Endothelial cell of umbilical vein (primary cell): ENCODE measurements at regions not wholly inside any gene's neighbourhood (a gene's known extent, or its start where the extent isn't known, plus 50 kb on each side); places are given as distances from the start of the nearest gene placed in this dataset.

Experiments used
- BruUV-seq: library from RNA; stranded (reverse); fragments of 400-500 nt; replicated peaks from 2 replicates; lab custom pipeline; 2021; lab: Mats Ljungman, UMichigan
- CTCF ChIA-PET: fragments of 300-600, 350-600 bp; sonication (Branson Sonifier 250); formaldehyde crosslinking; loops from one replicate; lab custom pipeline; 2021; ENCODE audit warnings: antibody characterized with exemption, inconsistent platforms; lab: Charles Lee
- POLR2A ChIA-PET: fragments of 300-600, 350-600 bp; sonication (Branson Sonifier 250); formaldehyde crosslinking; loops from one replicate; lab custom pipeline; 2021; ENCODE audit warnings: antibody characterized with exemption, inconsistent platforms; lab: Charles Lee
- DNase-seq: peaks from one replicate; pipeline ENCODE4 v3.0.0-alpha.2; 2011; ENCODE audit warnings: low read depth, low spot score
- FAIRE-seq: peaks from 2 replicates; lab custom pipeline; 2011; peaks lifted over from hg19 to GRCh38; lab: Jason Lieb, UNC
- H2AFZ ChIP-seq: 2 replicates; pipeline ENCODE4 v1.6.0; 2012; ENCODE audit warnings: low read depth, low read length, control low read depth, inconsistent platforms
- H3K27ac ChIP-seq: 2 replicates; pipeline ENCODE4 v1.5.1; 2011; ENCODE audit warnings: low read depth, mild to moderate bottlenecking, control low read depth, low read length, moderate library complexity; ENCODE audit not compliant: insufficient read depth
- H3K27me3 ChIP-seq, 2 experiments: 2 replicates each; pipeline versions ENCODE4 v1.6.0 to v1.6.1; 2011; ENCODE audit warnings: low read length in 2 of 2, mixed read lengths in 1 of 2; ENCODE audit not compliant: control insufficient read depth in 2 of 2, insufficient read depth in 2 of 2
- H3K36me3 ChIP-seq, 2 experiments: 2 replicates in 1 of 2; 3 replicates in 1 of 2; pipeline ENCODE4 v1.5.1; 2011; ENCODE audit warnings: low read length in 2 of 2, mild to moderate bottlenecking in 1 of 2, moderate library complexity in 1 of 2; ENCODE audit not compliant: control insufficient read depth in 2 of 2, insufficient read depth in 2 of 2; ENCODE audit errors: extremely low read depth in 1 of 2
- H3K4me1 ChIP-seq: 3 replicates; pipeline ENCODE4 v1.5.1; 2011; ENCODE audit warnings: mild to moderate bottlenecking, low read length; ENCODE audit not compliant: control insufficient read depth, insufficient read depth; ENCODE audit errors: extremely low read depth
- H3K4me2 ChIP-seq: 2 replicates; pipeline ENCODE4 v1.6.1; 2011; ENCODE audit warnings: low read length, control low read depth, mixed read lengths; ENCODE audit not compliant: insufficient read depth
- H3K4me3 ChIP-seq, 3 experiments: fragments of 200-600 bp in 1 of 3; sonication (generic), shearing (Covaris generic) in 1 of 3; replicated peaks in 1 of 3; 2 replicates each; pipeline ENCODE4 v1.5.1; 2011 to 2016; ENCODE audit warnings: control low read depth in 3 of 3, low read length in 3 of 3, mild to moderate bottlenecking in 2 of 3, inconsistent platforms in 1 of 3, low read depth in 1 of 3, moderate library complexity in 1 of 3; ENCODE audit not compliant: insufficient read depth in 1 of 3
- H3K79me2 ChIP-seq: 2 replicates; pipeline ENCODE4 v1.6.0; 2012; ENCODE audit warnings: low read length, inconsistent platforms; ENCODE audit not compliant: control insufficient read depth, insufficient read depth
- H3K9ac ChIP-seq: replicated peaks from 2 replicates; pipeline ENCODE3; 2011; ENCODE audit warnings: low read length, control low read depth; ENCODE audit not compliant: insufficient read depth; ENCODE audit errors: extremely low read depth
- H3K9me1 ChIP-seq: replicated peaks from 3 replicates; pipeline ENCODE4 v1.6.0; 2011; ENCODE audit warnings: mild to moderate bottlenecking, low read length; ENCODE audit not compliant: control insufficient read depth, insufficient read depth; ENCODE audit errors: extremely low read depth
- H3K9me3 ChIP-seq: replicated peaks from 2 replicates; pipeline ENCODE4 v1.5.1; 2012; ENCODE audit warnings: low read length, inconsistent platforms; ENCODE audit not compliant: control insufficient read depth, insufficient read depth
- H4K20me1 ChIP-seq: replicated peaks from 2 replicates; pipeline ENCODE3; 2011; ENCODE audit warnings: mild to moderate bottlenecking, low read length; ENCODE audit not compliant: control insufficient read depth, insufficient read depth; ENCODE audit errors: extremely low read depth
- CTCF ChIP-seq, 2 donors: IDR thresholded peaks; 1 replicate in 1 of 2; 2 replicates in 1 of 2; pipeline ENCODE4 v1.5.1; 2011; ENCODE audit warnings: low read length in 2 of 2, mild to moderate bottlenecking in 2 of 2, moderate library complexity in 2 of 2, control low read depth in 1 of 2, inconsistent platforms in 1 of 2, low read depth in 1 of 2; ENCODE audit not compliant: insufficient read depth in 1 of 2; ENCODE audit errors: extremely low read depth in 1 of 2
- EZH2 ChIP-seq: IDR thresholded peaks from 2 replicates; pipeline ENCODE4 v1.6.1; 2012; ENCODE audit warnings: borderline replicate concordance, low read depth, mild to moderate bottlenecking, moderate library complexity, low read length, inconsistent platforms; ENCODE audit not compliant: severe bottlenecking
- FOS ChIP-seq: IDR thresholded peaks from 2 replicates; pipeline ENCODE4 v1.6.1; 2011; ENCODE audit warnings: mild to moderate bottlenecking, low read length, moderate library complexity, borderline replicate concordance; ENCODE audit not compliant: insufficient read depth
- GATA2 ChIP-seq: IDR thresholded peaks from 2 replicates; pipeline ENCODE4 v1.7.0; 2011; ENCODE audit warnings: low read depth, mild to moderate bottlenecking, moderate library complexity, mixed read lengths, low read length; ENCODE audit not compliant: insufficient read length, insufficient read depth
- JUN ChIP-seq: IDR thresholded peaks from 2 replicates; pipeline ENCODE4 v1.6.1; 2011; ENCODE audit warnings: borderline replicate concordance, low read depth; ENCODE audit not compliant: insufficient read length, insufficient read depth
- MYC ChIP-seq: IDR thresholded peaks from one replicate; pipeline ENCODE4 v1.6.1; 2011; ENCODE audit warnings: mild to moderate bottlenecking, low read depth, low read length
- POLR2A ChIP-seq: IDR thresholded peaks from 2 replicates; pipeline ENCODE4 v1.6.1; 2012; ENCODE audit warnings: low read depth, mild to moderate bottlenecking, control low read depth, low read length
- POLR2AphosphoS5 ChIP-seq: IDR thresholded peaks from 2 replicates; pipeline ENCODE4 v1.6.1; 2012; ENCODE audit warnings: low read depth, mild to moderate bottlenecking, control low read depth, low read length, moderate library complexity; ENCODE audit not compliant: insufficient read depth
- dilution Hi-C: fragments of 300-500 bp; cut with MboI; formaldehyde crosslinking; loops from one replicate; pipeline ENCODE4 v1.15.0; 2019; ENCODE audit warnings: low sequenced_read_pairs; ENCODE audit not compliant: extremely low pct_ligation_motif_present
- intact Hi-C: fragments of 100-400 bp; cut with micrococcal nuclease; formaldehyde crosslinking; loops from one replicate; pipeline ENCODE4 v1.10.0; 2022
- TF ChIP-seq, protein P1 (sequence below): IDR thresholded peaks from 2 replicates; pipeline ENCODE4 v1.6.1; 2011; ENCODE audit not compliant: insufficient read depth, insufficient read length

DNA sequence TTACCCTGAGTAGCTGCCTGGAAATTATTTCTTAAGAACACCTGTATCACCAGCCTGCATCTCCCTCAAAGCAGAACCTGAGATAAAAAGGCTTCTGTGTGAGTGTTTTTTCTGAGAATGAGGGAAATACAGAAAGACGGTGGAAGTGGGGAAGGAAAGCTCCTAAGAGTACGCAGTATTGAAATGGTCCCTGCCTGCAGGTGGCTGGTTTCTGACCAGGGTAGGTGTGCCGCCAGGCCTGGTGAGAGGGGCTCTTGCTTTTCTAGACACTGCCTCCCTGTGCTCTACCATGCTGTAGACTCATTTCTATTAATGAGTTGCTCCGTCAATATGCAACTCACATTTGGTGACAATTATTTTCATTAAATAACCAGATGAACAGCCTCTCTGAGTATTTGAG, 201.7 kb downstream of the MAP2K4 start:
- H3K9me3 ChIP-seq, result no peaks in the 10 kb centered on the region
- no TSS peak for BruUV-seq
- H3K9me1 ChIP-seq, result no peaks in the 10 kb centered on the region
- no peak for DNase-seq
- TF ChIP-seq GATA2 (no peak), CTCF (IDR thresholded peaks at IDR 0.05; ENCODE audit: extremely low read depth in 1 of 2, insufficient read depth in 1 of 2, low read depth in 1 of 2, low read length in 2 of 2) (no peak), MYC (no peak), EZH2 (no peak), POLR2AphosphoS5 (no peak), JUN (no peak), POLR2A (no peak), FOS (no peak)
- TF ChIP-seq, protein P1, sequence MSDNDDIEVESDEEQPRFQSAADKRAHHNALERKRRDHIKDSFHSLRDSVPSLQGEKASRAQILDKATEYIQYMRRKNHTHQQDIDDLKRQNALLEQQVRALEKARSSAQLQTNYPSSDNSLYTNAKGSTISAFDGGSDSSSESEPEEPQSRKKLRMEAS, result no peak
- H3K79me2 ChIP-seq, result no peaks in the 10 kb centered on the region
- H3K36me3 ChIP-seq, result no peaks in the 10 kb centered on the region
- no peaks in the 10 kb centered on the region for H4K20me1 ChIP-seq
- FAIRE-seq, result no peak
- H3K27me3 ChIP-seq, result no peaks in the 10 kb centered on the region
- intact Hi-C loops (no loop called here), dilution Hi-C loops (no loop called here)
- H2AFZ ChIP-seq, result no peak overlapping the region
- H3K4me2 ChIP-seq, result no peak overlapping the region
- CTCF ChIA-PET, result no interaction called here
- H3K4me1 ChIP-seq, result no peaks in the 10 kb centered on the region
- POLR2A ChIA-PET, result no interaction called here
- H3K4me3 ChIP-seq, result no peak overlapping the region
- no peak overlapping the region for H3K9ac ChIP-seq
- H3K27ac ChIP-seq, result no peak overlapping the region
